ENCODE measurements at regions not wholly inside any gene's neighbourhood (a gene's known extent, or its start where the extent isn't known, plus 50 kb on each side); places are given as distances from the start of the nearest gene placed in this dataset.

GRCh38 chr1:223031733-223032601, 111.1 kb downstream of the TLR5 start:
- no peak for DNase-seq (ENCODE audit: low read depth)
- TF ChIP-seq CTCF (IDR thresholded peaks at IDR 0.05; ENCODE audit: insufficient read depth, low read depth, low read length, missing control alignments) = no peak
- H3K4me3 ChIP-seq (ENCODE audit: low read depth, low read length) = no peak overlapping the region

- no peak for TF ChIP-seq CTCF (IDR thresholded peaks at IDR 0.05; ENCODE audit: insufficient read depth, low read depth, low read length, missing control alignments)
- no peak for DNase-seq (ENCODE audit: low read depth)
- no peak overlapping the region for H3K4me3 ChIP-seq (ENCODE audit: low read depth, low read length)
These were observed 109.4 kb downstream of the TLR5 start for GRCh38 chr1:223033658-223034057.

GRCh38 chr1:223034270-223034798, 108.7 kb downstream of the TLR5 start:
- H3K4me3 ChIP-seq (ENCODE audit: low read depth, low read length) = no peak overlapping the region
- no peak for DNase-seq (ENCODE audit: low read depth)
- no peak for TF ChIP-seq CTCF (IDR thresholded peaks at IDR 0.05; ENCODE audit: insufficient read depth, low read depth, low read length, missing control alignments)

GRCh38 chr1:223035724-223036478, 107.1 kb downstream of the TLR5 start:
- no peak overlapping the region for H3K4me3 ChIP-seq (ENCODE audit: low read depth, low read length)
- no peak for TF ChIP-seq CTCF (IDR thresholded peaks at IDR 0.05; ENCODE audit: insufficient read depth, low read depth, low read length, missing control alignments)
- no peak for DNase-seq (ENCODE audit: low read depth)

- no peak for DNase-seq (ENCODE audit: low read depth)
- no peak overlapping the region for H3K4me3 ChIP-seq (ENCODE audit: low read depth, low read length)
- TF ChIP-seq CTCF (IDR thresholded peaks at IDR 0.05; ENCODE audit: insufficient read depth, low read depth, low read length, missing control alignments) = no peak
These were observed 106.6 kb downstream of the TLR5 start for GRCh38 chr1:223036479-223036845.

GRCh38 chr1:223037845-223038244, 105.2 kb downstream of the TLR5 start:
- TF ChIP-seq CTCF (IDR thresholded peaks at IDR 0.05; ENCODE audit: insufficient read depth, low read depth, low read length, missing control alignments) = no peak
- H3K4me3 ChIP-seq (ENCODE audit: low read depth, low read length) = no peak overlapping the region
- no peak for DNase-seq (ENCODE audit: low read depth)

Measured in GM12865 (cell line).